ENCODE measurements at regions not wholly inside any gene's neighbourhood (a gene's known extent, or its start where the extent isn't known, plus 50 kb on each side); places are given as distances from the start of the nearest gene placed in this dataset.

- H3K27me3 Mint-ChIP-seq: no peaks in the 10 kb centered on the region
Observed at GRCh38 chr6:92008757-92009502, 1410.4 kb downstream of the EPHA7 start.

GRCh38 chr6:92000112-92000511 is 1413.2 kb upstream of the MAP3K7 start:
- no peaks in the 10 kb centered on the region for H3K36me3 Mint-ChIP-seq
- no peaks in the 10 kb centered on the region for H3K4me1 Mint-ChIP-seq
- ATAC-seq: no peak
- no peak overlapping the region for H3K27ac Mint-ChIP-seq
- H3K9me3 Mint-ChIP-seq: peaks cover 3% of the 10 kb centered on the region
- H3K4me3 Mint-ChIP-seq: no peak overlapping the region
- no peaks in the 10 kb centered on the region for H3K27me3 Mint-ChIP-seq

More at GRCh38 chr6:92008757-92009502, 1410.4 kb downstream of the EPHA7 start:
- Mint-ChIP-seq H3K9me3 (no peaks in the 10 kb centered on the region), H3K27ac (no peak overlapping the region), H3K4me1 (no peaks in the 10 kb centered on the region), H3K36me3 (no peaks in the 10 kb centered on the region), H3K4me3 (no peak overlapping the region)
- ATAC-seq: no peak

GRCh38 chr6:91994787-91995186 is 1407.9 kb upstream of the MAP3K7 start:
- no peak overlapping the region for H3K4me3 Mint-ChIP-seq
- no peaks in the 10 kb centered on the region for H3K27me3 Mint-ChIP-seq
- H3K9me3 Mint-ChIP-seq: peaks cover 16% of the 10 kb centered on the region
- H3K36me3 Mint-ChIP-seq: no peaks in the 10 kb centered on the region
- ATAC-seq: no peak
- H3K4me1 Mint-ChIP-seq: no peaks in the 10 kb centered on the region
- H3K27ac Mint-ChIP-seq: no peak overlapping the region

- no peak overlapping the region for H3K4me3 Mint-ChIP-seq
- H3K9me3 Mint-ChIP-seq: peaks cover 2% of the 10 kb centered on the region
- no peaks in the 10 kb centered on the region for H3K4me1 Mint-ChIP-seq
- no peaks in the 10 kb centered on the region for H3K27me3 Mint-ChIP-seq
- no peak for ATAC-seq
- no peaks in the 10 kb centered on the region for H3K36me3 Mint-ChIP-seq
- H3K27ac Mint-ChIP-seq: no peak overlapping the region
Observed at GRCh38 chr6:91982559-91982958, 1395.7 kb upstream of the MAP3K7 start.

- Mint-ChIP-seq H3K27me3 (no peaks in the 10 kb centered on the region), H3K4me1 (no peaks in the 10 kb centered on the region), H3K27ac (no peak overlapping the region), H3K9me3 (peaks cover 14% of the 10 kb centered on the region), H3K36me3 (no peaks in the 10 kb centered on the region), H3K4me3 (no peak overlapping the region)
- ATAC-seq: no peak
Observed at GRCh38 chr6:91976797-91977196, 1389.9 kb upstream of the MAP3K7 start.

GRCh38 chr6:91970700-91971099 is 1383.8 kb upstream of the MAP3K7 start:
- no peak for ATAC-seq
- Mint-ChIP-seq H3K9me3 (peaks cover 23% of the 10 kb centered on the region), H3K36me3 (no peaks in the 10 kb centered on the region), H3K27me3 (no peaks in the 10 kb centered on the region), H3K4me1 (no peaks in the 10 kb centered on the region), H3K4me3 (no peak overlapping the region), H3K27ac (no peak overlapping the region)

- Mint-ChIP-seq H3K36me3 (no peaks in the 10 kb centered on the region), H3K4me1 (no peaks in the 10 kb centered on the region), H3K4me3 (no peak overlapping the region), H3K27ac (no peak overlapping the region), H3K9me3 (peaks cover 15% of the 10 kb centered on the region), H3K27me3 (no peaks in the 10 kb centered on the region)
- ATAC-seq: no peak
Observed at GRCh38 chr6:91965872-91966271, 1379.0 kb upstream of the MAP3K7 start.

- no peaks in the 10 kb centered on the region for H3K36me3 Mint-ChIP-seq
- H3K4me3 Mint-ChIP-seq: no peak overlapping the region
- H3K4me1 Mint-ChIP-seq: no peaks in the 10 kb centered on the region
- ATAC-seq: no peak
- H3K27ac Mint-ChIP-seq: no peak overlapping the region
- H3K9me3 Mint-ChIP-seq: peaks cover 17% of the 10 kb centered on the region
- no peaks in the 10 kb centered on the region for H3K27me3 Mint-ChIP-seq
Observed at GRCh38 chr6:91961671-91962070, 1374.8 kb upstream of the MAP3K7 start.

- no peaks in the 10 kb centered on the region for H3K27me3 Mint-ChIP-seq
- no peak for ATAC-seq
- no peak overlapping the region for H3K4me3 Mint-ChIP-seq
- no peaks in the 10 kb centered on the region for H3K4me1 Mint-ChIP-seq
- no peak overlapping the region for H3K27ac Mint-ChIP-seq
- peaks cover 14% of the 10 kb centered on the region for H3K9me3 Mint-ChIP-seq
- H3K36me3 Mint-ChIP-seq: no peaks in the 10 kb centered on the region
Observed at GRCh38 chr6:91961236-91961635, 1374.4 kb upstream of the MAP3K7 start.

GRCh38 chr6:91941838-91942237 is 1355.0 kb upstream of the MAP3K7 start:
- Mint-ChIP-seq H3K27ac (no peak overlapping the region), H3K4me1 (no peaks in the 10 kb centered on the region), H3K4me3 (no peak overlapping the region), H3K27me3 (no peaks in the 10 kb centered on the region), H3K9me3 (peaks cover 8% of the 10 kb centered on the region), H3K36me3 (no peaks in the 10 kb centered on the region)
- no peak for ATAC-seq

- H3K36me3 Mint-ChIP-seq: no peaks in the 10 kb centered on the region
- no peak overlapping the region for H3K27ac Mint-ChIP-seq
- no peaks in the 10 kb centered on the region for H3K4me1 Mint-ChIP-seq
- peaks cover 7% of the 10 kb centered on the region for H3K9me3 Mint-ChIP-seq
- H3K27me3 Mint-ChIP-seq: no peaks in the 10 kb centered on the region
- no peak overlapping the region for H3K4me3 Mint-ChIP-seq
- no peak for ATAC-seq
Observed at GRCh38 chr6:91940801-91941200, 1353.9 kb upstream of the MAP3K7 start.

- Mint-ChIP-seq H3K27me3 (no peaks in the 10 kb centered on the region), H3K9me3 (peaks cover 15% of the 10 kb centered on the region), H3K4me1 (no peaks in the 10 kb centered on the region), H3K27ac (no peak overlapping the region), H3K4me3 (no peak overlapping the region), H3K36me3 (no peaks in the 10 kb centered on the region)
- no peak for ATAC-seq
Observed at GRCh38 chr6:91926827-91927226, 1340.0 kb upstream of the MAP3K7 start.

GRCh38 chr6:91926361-91926760 is 1339.5 kb upstream of the MAP3K7 start:
- no peak overlapping the region for H3K27ac Mint-ChIP-seq
- ATAC-seq: no peak
- no peaks in the 10 kb centered on the region for H3K4me1 Mint-ChIP-seq
- H3K4me3 Mint-ChIP-seq: no peak overlapping the region
- H3K27me3 Mint-ChIP-seq: no peaks in the 10 kb centered on the region
- H3K9me3 Mint-ChIP-seq: peaks cover 15% of the 10 kb centered on the region
- no peaks in the 10 kb centered on the region for H3K36me3 Mint-ChIP-seq

- no peaks in the 10 kb centered on the region for H3K4me1 Mint-ChIP-seq
- H3K4me3 Mint-ChIP-seq: no peak overlapping the region
- H3K27ac Mint-ChIP-seq: no peak overlapping the region
- no peaks in the 10 kb centered on the region for H3K27me3 Mint-ChIP-seq
- ATAC-seq: no peak
- H3K36me3 Mint-ChIP-seq: no peaks in the 10 kb centered on the region
- H3K9me3 Mint-ChIP-seq: peaks cover 13% of the 10 kb centered on the region
Observed at GRCh38 chr6:91911945-91912344, 1325.1 kb upstream of the MAP3K7 start.

- H3K36me3 Mint-ChIP-seq: no peaks in the 10 kb centered on the region
- ATAC-seq: no peak
- no peak overlapping the region for H3K27ac Mint-ChIP-seq
Observed at GRCh38 chr6:91904586-91905164, 1317.8 kb upstream of the MAP3K7 start.

GRCh38 chr6:91895599-91896285 is 1308.9 kb upstream of the MAP3K7 start:
- H3K36me3 Mint-ChIP-seq: no peaks in the 10 kb centered on the region
- no peak overlapping the region for H3K27ac Mint-ChIP-seq

More at GRCh38 chr6:91904586-91905164, 1317.8 kb upstream of the MAP3K7 start:
- no peaks in the 10 kb centered on the region for H3K27me3 Mint-ChIP-seq
- H3K9me3 Mint-ChIP-seq: peaks cover 11% of the 10 kb centered on the region
- H3K4me3 Mint-ChIP-seq: no peak overlapping the region
- H3K4me1 Mint-ChIP-seq: no peaks in the 10 kb centered on the region

More at GRCh38 chr6:91895599-91896285, 1308.9 kb upstream of the MAP3K7 start:
- Mint-ChIP-seq H3K4me3 (no peak overlapping the region), H3K27me3 (no peaks in the 10 kb centered on the region), H3K9me3 (peaks cover 14% of the 10 kb centered on the region), H3K4me1 (no peaks in the 10 kb centered on the region)
- ATAC-seq: no peak
